Liver (tissue), 8 donors: ENCODE measurements at regions not wholly inside any gene's neighbourhood (a gene's known extent, or its start where the extent isn't known, plus 50 kb on each side); places are given as distances from the start of the nearest gene placed in this dataset.

Source experiments
- DNase-seq: peaks from one replicate; pipeline ENCODE4 v3.0.0-alpha.2; 2017; ENCODE audit warnings: low spot score
- H3K27ac ChIP-seq, 2 donors: one replicate each; pipeline ENCODE4 v1.7.0; 2013; ENCODE audit warnings: inconsistent platforms in 2 of 2, low read length in 2 of 2, control low read depth in 1 of 2, low read depth in 1 of 2, mild to moderate bottlenecking in 1 of 2
- H3K27me3 ChIP-seq, 4 donors: one replicate each; pipeline versions ENCODE4 v1.6.1 to v1.7.0; 2013; ENCODE audit warnings: low read length in 3 of 4, inconsistent platforms in 1 of 4, mild to moderate bottlenecking in 1 of 4, moderate library complexity in 1 of 4; ENCODE audit not compliant: control insufficient read depth in 4 of 4, insufficient read depth in 4 of 4
- H3K36me3 ChIP-seq, 4 donors: one replicate each; pipeline versions ENCODE4 v1.6.1 to v1.7.0; 2013; ENCODE audit warnings: low read length in 3 of 4, mild to moderate bottlenecking in 3 of 4, low read depth in 1 of 4, moderate library complexity in 1 of 4; ENCODE audit not compliant: control insufficient read depth in 4 of 4, insufficient read depth in 3 of 4
- H3K4me1 ChIP-seq, 4 donors: one replicate each; pipeline versions ENCODE4 v1.6.1 to v1.7.0; 2013; ENCODE audit warnings: low read length in 3 of 4, mild to moderate bottlenecking in 3 of 4, moderate library complexity in 1 of 4; ENCODE audit not compliant: control insufficient read depth in 4 of 4, insufficient read depth in 4 of 4
- H3K4me3 ChIP-seq, 3 donors: one replicate each; pipeline versions ENCODE4 v1.6.1 to v1.7.0; 2013; ENCODE audit warnings: low read length in 3 of 3, control low read depth in 1 of 3, low read depth in 1 of 3, mild to moderate bottlenecking in 1 of 3
- H3K9ac ChIP-seq, 2 donors: one replicate each; pipeline ENCODE4 v1.7.0; 2013; ENCODE audit warnings: low read length in 2 of 2, mild to moderate bottlenecking in 2 of 2, moderate library complexity in 2 of 2, control low read depth in 1 of 2, low read depth in 1 of 2
- H3K9me3 ChIP-seq, 4 donors: one replicate each; pipeline versions ENCODE4 v1.6.1 to v1.7.0; 2013; ENCODE audit warnings: low read length in 3 of 4; ENCODE audit not compliant: control insufficient read depth in 4 of 4
- CTCF ChIP-seq: fragments of 150-350 bp; IDR thresholded peaks from 2 replicates; pipeline ENCODE4 v1.5.1; 2017; ENCODE audit warnings: improper control_type of control experiment, low read depth, low read length; ENCODE audit not compliant: missing input control
- EGR1 ChIP-seq, 2 donors: IDR thresholded peaks; 2 replicates each; pipeline ENCODE4 v1.6.1; 2016 to 2018; ENCODE audit warnings: antibody characterized with exemption in 2 of 2, low read depth in 2 of 2
- FOXA1 ChIP-seq: IDR thresholded peaks from 2 replicates; pipeline ENCODE4 v1.6.1; 2016; ENCODE audit warnings: antibody characterized with exemption
- FOXA2 ChIP-seq: IDR thresholded peaks from 2 replicates; pipeline ENCODE4 v1.6.1; 2016; ENCODE audit warnings: antibody characterized with exemption
- GABPA ChIP-seq, 2 donors: IDR thresholded peaks in 1 of 2; conservative IDR thresholded peaks in 1 of 2; 2 replicates each; pipeline ENCODE4 v1.6.1; 2016; ENCODE audit warnings: antibody characterized with exemption in 2 of 2, mild to moderate bottlenecking in 1 of 2, moderate library complexity in 1 of 2
- HNF4A ChIP-seq, 2 donors: conservative IDR thresholded peaks; 2 replicates each; pipeline ENCODE4 v1.6.1; 2016; ENCODE audit warnings: antibody characterized with exemption in 2 of 2, mild to moderate bottlenecking in 2 of 2
- HNF4G ChIP-seq: IDR thresholded peaks from 2 replicates; pipeline ENCODE4 v1.6.1; 2016; ENCODE audit warnings: antibody characterized with exemption
- JUND ChIP-seq, 2 donors: IDR thresholded peaks; 2 replicates each; pipeline ENCODE4 v1.6.1; 2016; ENCODE audit warnings: antibody characterized with exemption in 2 of 2
- MAX ChIP-seq: IDR thresholded peaks from 2 replicates; pipeline ENCODE4 v1.6.1; 2016; ENCODE audit warnings: antibody characterized with exemption
- NR2F2 ChIP-seq: IDR thresholded peaks from 2 replicates; pipeline ENCODE4 v1.6.1; 2016; ENCODE audit warnings: antibody characterized with exemption
- RAD21 ChIP-seq, 2 donors: IDR thresholded peaks; 2 replicates each; pipeline ENCODE4 v1.6.1; 2016; ENCODE audit warnings: antibody characterized with exemption in 2 of 2, mild to moderate bottlenecking in 2 of 2
- RXRA ChIP-seq, 2 donors: IDR thresholded peaks; 2 replicates each; pipeline ENCODE4 v1.6.1; 2017 to 2018; ENCODE audit warnings: antibody characterized with exemption in 2 of 2, mild to moderate bottlenecking in 1 of 2
- SP1 ChIP-seq: IDR thresholded peaks from 2 replicates; pipeline ENCODE4 v1.6.1; 2018; ENCODE audit warnings: antibody characterized with exemption, mild to moderate bottlenecking
- TAF1 ChIP-seq: conservative IDR thresholded peaks from 2 replicates; pipeline ENCODE4 v1.6.1; 2016; ENCODE audit warnings: antibody characterized with exemption, mild to moderate bottlenecking
- YY1 ChIP-seq: IDR thresholded peaks from 2 replicates; pipeline ENCODE4 v1.6.1; 2016; ENCODE audit warnings: antibody characterized with exemption, mild to moderate bottlenecking
- WGBS: extraction: QIAGEN DNeasy Blood & Tissue Kit; methylation state at CpG from one replicate; pipeline ENCODE4 v1.1.7; 2013; 5-methylcytosine and 5-hydroxymethylcytosine counted together
- TF ChIP-seq, protein P1 (sequence below): IDR thresholded peaks from 2 replicates; pipeline ENCODE4 v1.6.1; 2016; ENCODE audit warnings: antibody characterized with exemption, mild to moderate bottlenecking
- TF ChIP-seq, protein P2 (sequence below): IDR thresholded peaks from 2 replicates; pipeline ENCODE4 v1.6.1; 2016; ENCODE audit warnings: antibody characterized with exemption
- TF ChIP-seq, protein P3 (sequence below): IDR thresholded peaks from 2 replicates; pipeline ENCODE4 v1.6.1; 2016; ENCODE audit warnings: antibody characterized with exemption
- donor health status: healthy.
- donor health status: healthy.
- donor health status: healthy.
- donor health status: healthy.
- donor health status: healthy.

DNA sequence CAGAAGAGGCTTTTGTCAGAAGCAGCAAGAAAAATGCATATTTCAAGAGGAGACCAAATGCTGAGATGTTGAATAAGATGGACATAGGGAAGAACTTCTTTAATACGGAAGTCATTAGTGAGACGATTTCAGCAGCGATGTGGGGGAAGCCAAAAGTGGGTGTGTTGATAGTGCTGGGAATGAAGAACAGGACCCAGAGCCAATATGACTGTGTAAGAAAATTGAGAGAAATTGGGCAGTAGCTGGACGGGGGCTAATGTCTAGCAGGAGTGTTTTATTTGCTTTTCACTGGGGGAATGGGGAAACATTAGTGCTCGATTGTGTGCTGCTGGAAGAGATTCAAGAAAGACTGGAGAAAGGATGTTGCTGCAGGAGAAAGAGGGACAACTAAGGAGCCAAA lies 788.7 kb upstream of the KLHL29 start:
- no peak for TF ChIP-seq JUND (IDR thresholded peaks at IDR 0.05)
- no peak for TF ChIP-seq YY1
- TF ChIP-seq RXRA (IDR thresholded peaks at IDR 0.05) = no peak
- no peak overlapping the region for H3K9ac ChIP-seq
- no peak for DNase-seq
- H3K27me3 ChIP-seq = peaks cover 0 to 3% (median 0%) of the 10 kb centered on the region in 4 donors
- H3K4me3 ChIP-seq = no peak overlapping the region
- H3K27ac ChIP-seq = no peak overlapping the region
- H3K9me3 ChIP-seq = peaks cover 0 to 5% (median 2%) of the 10 kb centered on the region in 4 donors
- WGBS = 78% methylated on average over 5 of the region's 5 CpGs
- H3K4me1 ChIP-seq = no peaks in the 10 kb centered on the region
- H3K36me3 ChIP-seq = no peaks in the 10 kb centered on the region

- no peak overlapping the region for H3K4me3 ChIP-seq
- H3K27me3 ChIP-seq = peaks cover 0 to 3% (median 0%) of the 10 kb centered on the region in 4 donors
- DNase-seq = no peak
- no peak for TF ChIP-seq HNF4G
- TF ChIP-seq EGR1 (IDR thresholded peaks at IDR 0.05; ENCODE audit: low read depth in 2 of 2) = no peak
- TF ChIP-seq, protein P1, sequence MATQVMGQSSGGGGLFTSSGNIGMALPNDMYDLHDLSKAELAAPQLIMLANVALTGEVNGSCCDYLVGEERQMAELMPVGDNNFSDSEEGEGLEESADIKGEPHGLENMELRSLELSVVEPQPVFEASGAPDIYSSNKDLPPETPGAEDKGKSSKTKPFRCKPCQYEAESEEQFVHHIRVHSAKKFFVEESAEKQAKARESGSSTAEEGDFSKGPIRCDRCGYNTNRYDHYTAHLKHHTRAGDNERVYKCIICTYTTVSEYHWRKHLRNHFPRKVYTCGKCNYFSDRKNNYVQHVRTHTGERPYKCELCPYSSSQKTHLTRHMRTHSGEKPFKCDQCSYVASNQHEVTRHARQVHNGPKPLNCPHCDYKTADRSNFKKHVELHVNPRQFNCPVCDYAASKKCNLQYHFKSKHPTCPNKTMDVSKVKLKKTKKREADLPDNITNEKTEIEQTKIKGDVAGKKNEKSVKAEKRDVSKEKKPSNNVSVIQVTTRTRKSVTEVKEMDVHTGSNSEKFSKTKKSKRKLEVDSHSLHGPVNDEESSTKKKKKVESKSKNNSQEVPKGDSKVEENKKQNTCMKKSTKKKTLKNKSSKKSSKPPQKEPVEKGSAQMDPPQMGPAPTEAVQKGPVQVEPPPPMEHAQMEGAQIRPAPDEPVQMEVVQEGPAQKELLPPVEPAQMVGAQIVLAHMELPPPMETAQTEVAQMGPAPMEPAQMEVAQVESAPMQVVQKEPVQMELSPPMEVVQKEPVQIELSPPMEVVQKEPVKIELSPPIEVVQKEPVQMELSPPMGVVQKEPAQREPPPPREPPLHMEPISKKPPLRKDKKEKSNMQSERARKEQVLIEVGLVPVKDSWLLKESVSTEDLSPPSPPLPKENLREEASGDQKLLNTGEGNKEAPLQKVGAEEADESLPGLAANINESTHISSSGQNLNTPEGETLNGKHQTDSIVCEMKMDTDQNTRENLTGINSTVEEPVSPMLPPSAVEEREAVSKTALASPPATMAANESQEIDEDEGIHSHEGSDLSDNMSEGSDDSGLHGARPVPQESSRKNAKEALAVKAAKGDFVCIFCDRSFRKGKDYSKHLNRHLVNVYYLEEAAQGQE = no peak
- TF ChIP-seq GABPA (IDR thresholded peaks at IDR 0.05 in 1 of 2, conservative IDR thresholded peaks at IDR 0.05 in 1 of 2) = no peak
- TF ChIP-seq, protein P2, sequence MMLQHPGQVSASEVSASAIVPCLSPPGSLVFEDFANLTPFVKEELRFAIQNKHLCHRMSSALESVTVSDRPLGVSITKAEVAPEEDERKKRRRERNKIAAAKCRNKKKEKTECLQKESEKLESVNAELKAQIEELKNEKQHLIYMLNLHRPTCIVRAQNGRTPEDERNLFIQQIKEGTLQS = no peak
- TF ChIP-seq FOXA2 = no peak
- TF ChIP-seq CTCF = no peak
- no peak for TF ChIP-seq JUND (IDR thresholded peaks at IDR 0.05)
- TF ChIP-seq SP1 = no peak
- no peak for TF ChIP-seq YY1
- no peak overlapping the region for H3K27ac ChIP-seq
- no peaks in the 10 kb centered on the region for H3K9me3 ChIP-seq
- H3K36me3 ChIP-seq = no peaks in the 10 kb centered on the region
- H3K9ac ChIP-seq = no peak overlapping the region
- 61% methylated on average over 2 of the region's 2 CpGs for WGBS
- no peaks in the 10 kb centered on the region for H3K4me1 ChIP-seq
Observed at GRCh38 chr2:22600156-22600555, 784.8 kb upstream of the KLHL29 start.

DNA sequence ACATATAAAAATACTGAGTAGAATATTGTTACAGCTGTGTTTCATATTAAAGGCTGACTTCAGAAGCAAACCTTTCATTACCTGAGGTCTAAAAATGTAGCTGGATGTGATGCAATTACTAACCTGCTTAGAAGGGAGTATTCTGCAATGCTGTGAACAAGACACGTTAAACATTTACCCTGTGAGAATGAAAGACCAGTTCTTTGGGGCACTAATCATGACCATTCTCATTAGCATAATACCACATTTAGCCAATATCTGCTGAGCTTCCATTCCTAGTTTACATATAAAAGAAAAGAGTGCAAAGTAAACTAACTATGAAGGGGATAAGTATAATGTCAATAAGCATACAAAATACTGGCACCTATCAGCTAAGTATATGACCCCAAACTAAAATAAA lies 784.0 kb upstream of the KLHL29 start:
- H3K27me3 ChIP-seq = peaks cover 0 to 3% (median 0%) of the 10 kb centered on the region in 4 donors
- H3K9me3 ChIP-seq = no peaks in the 10 kb centered on the region
- DNase-seq = no peak
- H3K9ac ChIP-seq = no peak overlapping the region
- no peak overlapping the region for H3K4me3 ChIP-seq
- no peaks in the 10 kb centered on the region for H3K4me1 ChIP-seq
- WGBS = 35% methylated on average over 1 of the region's 1 CpG
- H3K27ac ChIP-seq = no peak overlapping the region
- no peaks in the 10 kb centered on the region for H3K36me3 ChIP-seq
- no peak for TF ChIP-seq TAF1
- no peak for TF ChIP-seq JUND (IDR thresholded peaks at IDR 0.05)
- TF ChIP-seq GABPA (IDR thresholded peaks at IDR 0.05 in 1 of 2, conservative IDR thresholded peaks at IDR 0.05 in 1 of 2) = no peak
- no peak for TF ChIP-seq NR2F2
- TF ChIP-seq YY1 = no peak
- TF ChIP-seq, protein P1 = no peak
- TF ChIP-seq MAX = no peak
- TF ChIP-seq, protein P3, sequence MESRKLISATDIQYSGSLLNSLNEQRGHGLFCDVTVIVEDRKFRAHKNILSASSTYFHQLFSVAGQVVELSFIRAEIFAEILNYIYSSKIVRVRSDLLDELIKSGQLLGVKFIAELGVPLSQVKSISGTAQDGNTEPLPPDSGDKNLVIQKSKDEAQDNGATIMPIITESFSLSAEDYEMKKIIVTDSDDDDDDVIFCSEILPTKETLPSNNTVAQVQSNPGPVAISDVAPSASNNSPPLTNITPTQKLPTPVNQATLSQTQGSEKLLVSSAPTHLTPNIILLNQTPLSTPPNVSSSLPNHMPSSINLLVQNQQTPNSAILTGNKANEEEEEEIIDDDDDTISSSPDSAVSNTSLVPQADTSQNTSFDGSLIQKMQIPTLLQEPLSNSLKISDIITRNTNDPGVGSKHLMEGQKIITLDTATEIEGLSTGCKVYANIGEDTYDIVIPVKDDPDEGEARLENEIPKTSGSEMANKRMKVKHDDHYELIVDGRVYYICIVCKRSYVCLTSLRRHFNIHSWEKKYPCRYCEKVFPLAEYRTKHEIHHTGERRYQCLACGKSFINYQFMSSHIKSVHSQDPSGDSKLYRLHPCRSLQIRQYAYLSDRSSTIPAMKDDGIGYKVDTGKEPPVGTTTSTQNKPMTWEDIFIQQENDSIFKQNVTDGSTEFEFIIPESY = no peak
- no peak for TF ChIP-seq EGR1 (IDR thresholded peaks at IDR 0.05; ENCODE audit: low read depth in 2 of 2)
- no peak for TF ChIP-seq FOXA1
- TF ChIP-seq HNF4A (conservative IDR thresholded peaks at IDR 0.05) = no peak
- no peak for TF ChIP-seq SP1
- TF ChIP-seq RAD21 (IDR thresholded peaks at IDR 0.05) = no peak
